Body of pancreas (tissue), 4 donors: ENCODE measurements at regions not wholly inside any gene's neighbourhood (a gene's known extent, or its start where the extent isn't known, plus 50 kb on each side); places are given as distances from the start of the nearest gene placed in this dataset.
"Not testable (repeated sequence)": the region's sequence is repeated elsewhere in the genome, so short reads cannot be mapped to it uniquely, and the experiment has no call there.

Experiments
- ATAC-seq: fragments of 150-250 bp; one replicate; pipeline ENCODE4 v1.9.1; 2016
- DNase-seq, 4 donors: peaks; one replicate each; pipeline ENCODE4 v3.0.0-alpha.2; 2019
- H3K27ac ChIP-seq, 4 donors: fragments of 200-600 bp; sonication (generic); 1 replicate in 3 of 4; 2 replicates in 1 of 4; pipeline versions ENCODE4 v1.5.1 to v1.6.1; 2016 to 2019; ENCODE audit warnings: mild to moderate bottlenecking in 1 of 4, mixed read lengths in 1 of 4, moderate library complexity in 1 of 4
- H3K27me3 ChIP-seq, 2 donors: fragments of 200-600 bp; sonication (generic); one replicate each; pipeline ENCODE4 v1.6.0; 2016; ENCODE audit warnings: mild to moderate bottlenecking in 1 of 2
- H3K36me3 ChIP-seq, 2 donors: fragments of 200-600 bp; sonication (generic); replicated peaks in 1 of 2; 2 replicates each; pipeline ENCODE4 v1.5.1; 2016; ENCODE audit warnings: low read depth in 2 of 2; ENCODE audit not compliant: insufficient read depth in 1 of 2
- H3K4me1 ChIP-seq: fragments of 200-600 bp; sonication (generic); one replicate; pipeline ENCODE4 v1.6.0; 2016
- H3K4me3 ChIP-seq, 2 donors: fragments of 200-600 bp; sonication (generic); 1 replicate in 1 of 2; 2 replicates in 1 of 2; pipeline ENCODE4 v1.5.1; 2016 to 2019
- H3K9me3 ChIP-seq, 3 donors: fragments of 200-600 bp; sonication (generic); 1 replicate in 2 of 3; 2 replicates in 1 of 3; pipeline ENCODE4 v1.5.1; 2016
- POLR2A ChIP-seq, 3 donors: fragments of 450-650 bp; IDR thresholded peaks; one replicate each; pipeline ENCODE4 v1.6.1; 2016; ENCODE audit warnings: antibody characterized with exemption in 3 of 3, mild to moderate bottlenecking in 2 of 3
- WGBS, 2 donors: methylation state at CpG; one replicate each; pipeline ENCODE4 v1.1.5; 2017; 5-methylcytosine and 5-hydroxymethylcytosine counted together
- intact Hi-C: fragments of 100-400 bp; cut with DNase I; formaldehyde crosslinking; loops from one replicate; pipeline ENCODE4 v1.15.1; 2023
- TF ChIP-seq, protein P1 (sequence below), 7 experiments: fragments of 450-650 bp in 4 of 7; fragments of 200-600 bp in 3 of 7; sonication (generic) in 3 of 7; IDR thresholded peaks; one replicate each; pipeline ENCODE4 v1.5.1; 2016 to 2019; ENCODE audit warnings: antibody characterized with exemption in 7 of 7

DNA sequence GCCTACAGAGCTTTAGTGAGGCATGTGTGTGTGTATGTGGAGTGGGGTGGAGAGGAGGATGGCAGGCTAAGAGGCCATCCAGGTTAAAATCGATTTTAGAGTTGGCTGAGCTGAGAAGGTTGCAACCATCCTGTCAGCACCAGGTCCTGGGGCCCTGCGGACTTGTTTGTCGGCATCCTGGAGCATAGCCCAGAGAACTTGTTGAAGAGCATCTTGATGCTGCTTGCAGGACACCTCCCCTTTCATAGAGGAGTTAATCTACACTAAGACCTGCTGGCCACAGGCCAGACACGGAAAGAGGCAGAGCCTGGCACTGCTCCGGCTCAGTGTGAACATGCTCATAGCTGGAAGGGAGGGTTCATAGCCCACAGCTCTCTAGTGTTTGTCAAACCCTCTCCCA lies 72.1 kb upstream of the RGPD5 start:
- Histone ChIP-seq H3K4me3 (no peak overlapping the region), H3K27me3 (no peaks in the 10 kb centered on the region), H3K9me3 (no peaks in the 10 kb centered on the region), H3K36me3 (no peaks in the 10 kb centered on the region), H3K4me1 (peaks cover 4% of the 10 kb centered on the region), H3K27ac (no peak overlapping the region)
- DNase-seq (peak; percentile 17 to 59 (median 38)), ATAC-seq (peak; percentile 51)
- WGBS, 2 donors: 27 to 35% methylated on average over 5 of the region's 5 CpGs
- TF ChIP-seq POLR2A (IDR thresholded peaks at IDR 0.05): no peak
- TF ChIP-seq, protein P1, sequence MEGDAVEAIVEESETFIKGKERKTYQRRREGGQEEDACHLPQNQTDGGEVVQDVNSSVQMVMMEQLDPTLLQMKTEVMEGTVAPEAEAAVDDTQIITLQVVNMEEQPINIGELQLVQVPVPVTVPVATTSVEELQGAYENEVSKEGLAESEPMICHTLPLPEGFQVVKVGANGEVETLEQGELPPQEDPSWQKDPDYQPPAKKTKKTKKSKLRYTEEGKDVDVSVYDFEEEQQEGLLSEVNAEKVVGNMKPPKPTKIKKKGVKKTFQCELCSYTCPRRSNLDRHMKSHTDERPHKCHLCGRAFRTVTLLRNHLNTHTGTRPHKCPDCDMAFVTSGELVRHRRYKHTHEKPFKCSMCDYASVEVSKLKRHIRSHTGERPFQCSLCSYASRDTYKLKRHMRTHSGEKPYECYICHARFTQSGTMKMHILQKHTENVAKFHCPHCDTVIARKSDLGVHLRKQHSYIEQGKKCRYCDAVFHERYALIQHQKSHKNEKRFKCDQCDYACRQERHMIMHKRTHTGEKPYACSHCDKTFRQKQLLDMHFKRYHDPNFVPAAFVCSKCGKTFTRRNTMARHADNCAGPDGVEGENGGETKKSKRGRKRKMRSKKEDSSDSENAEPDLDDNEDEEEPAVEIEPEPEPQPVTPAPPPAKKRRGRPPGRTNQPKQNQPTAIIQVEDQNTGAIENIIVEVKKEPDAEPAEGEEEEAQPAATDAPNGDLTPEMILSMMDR (IDR thresholded peaks at IDR 0.05): no peak
- intact Hi-C loops: no loop called here

DNA sequence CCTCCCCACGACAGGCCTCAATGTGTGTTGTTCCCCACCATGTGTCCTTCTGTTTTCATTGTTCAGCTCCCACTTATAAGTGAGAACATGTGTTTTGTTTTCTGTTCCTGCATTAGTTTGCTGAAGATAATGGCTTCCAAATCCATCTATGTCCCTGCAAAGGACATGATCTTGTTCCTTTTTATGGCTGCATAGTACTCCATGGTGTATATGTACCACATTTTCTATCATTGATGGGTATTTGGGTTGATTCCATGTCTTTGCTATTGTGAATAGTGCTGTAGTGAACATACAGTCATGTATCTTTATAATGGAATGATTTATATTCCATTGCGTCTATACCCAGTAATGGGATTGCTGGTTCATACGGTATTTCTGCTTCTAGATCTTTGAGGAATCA lies 71.5 kb upstream of the RGPD5 start:
- H3K9me3 ChIP-seq, H3K4me1 ChIP-seq, H3K27ac ChIP-seq, H3K4me3 ChIP-seq, ATAC-seq, DNase-seq, H3K27me3 ChIP-seq, H3K36me3 ChIP-seq, intact Hi-C loops: not testable (repeated sequence)
- 83 to 87% methylated on average over 3 of the region's 3 CpGs for WGBS, 2 donors

DNA sequence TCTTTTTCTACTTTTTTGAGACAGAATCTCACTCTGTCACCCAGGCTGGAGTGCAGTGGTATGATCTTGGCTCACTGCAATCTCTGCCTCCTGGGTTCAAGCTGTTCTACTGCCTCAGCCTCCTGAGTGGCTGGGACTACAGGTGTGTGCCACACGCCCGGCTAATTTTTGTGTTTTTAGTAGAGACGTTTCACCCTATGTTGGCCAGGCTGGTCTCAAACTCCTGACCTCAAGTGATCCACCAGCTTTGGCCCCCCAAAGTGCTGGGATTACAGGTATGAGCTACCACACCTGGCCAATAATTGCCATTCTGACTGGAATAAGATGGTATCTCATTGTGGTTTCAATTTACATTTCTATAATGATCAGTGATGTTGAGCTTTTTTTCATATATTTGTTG lies 71.0 kb upstream of the RGPD5 start:
- WGBS, 2 donors: 91 to 96% methylated on average over 3 of the region's 3 CpGs
- intact Hi-C loops, H3K9me3 ChIP-seq, H3K27ac ChIP-seq, ATAC-seq, H3K4me1 ChIP-seq, H3K27me3 ChIP-seq, DNase-seq, H3K4me3 ChIP-seq, H3K36me3 ChIP-seq: not testable (repeated sequence)

DNA sequence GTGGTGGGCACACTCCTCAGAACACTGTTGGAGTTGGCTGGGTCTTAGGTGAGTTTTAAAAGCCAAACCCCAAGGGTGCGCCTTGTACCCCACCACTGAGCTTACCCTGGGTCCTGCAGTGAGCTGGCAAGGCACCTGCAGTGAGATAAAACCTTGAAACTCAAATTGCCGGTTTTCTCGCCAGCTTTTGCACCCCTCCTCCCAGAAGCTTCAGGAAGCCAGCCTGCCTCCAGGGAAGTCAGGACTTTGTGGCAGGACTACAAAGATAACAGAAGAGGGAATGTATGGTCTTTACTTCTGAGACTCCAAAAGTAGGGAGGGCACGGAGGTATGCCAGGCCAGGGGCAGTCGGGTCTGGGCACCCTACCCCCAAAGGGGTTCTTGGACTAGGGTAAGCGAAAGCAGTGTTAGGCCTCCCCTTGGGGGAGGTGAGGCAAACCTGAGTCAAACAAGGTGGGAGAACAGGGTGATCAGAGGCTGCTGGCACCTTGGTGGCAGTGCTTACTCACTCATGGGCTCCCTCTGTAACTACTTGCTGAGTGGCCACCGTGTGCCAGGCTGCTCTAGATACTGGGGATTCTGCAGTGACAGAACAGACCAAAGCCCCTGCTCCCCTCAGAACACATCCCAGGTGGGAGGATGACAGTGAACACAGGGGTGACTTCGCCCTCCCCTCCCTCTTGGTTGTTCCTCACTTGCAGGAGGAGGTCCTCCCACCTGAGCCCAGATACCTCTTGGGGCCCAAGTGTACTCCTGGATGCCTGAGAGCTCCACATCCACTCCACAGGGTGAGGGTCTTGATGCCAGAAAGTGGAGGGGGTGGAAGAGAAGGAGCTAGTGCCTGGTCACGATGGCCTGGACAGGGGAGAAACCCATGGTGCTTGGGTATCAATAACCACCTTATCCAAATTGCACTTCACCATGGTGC lies 69.3 kb upstream of the RGPD5 start:
- DNase-seq: no peak
- H3K4me1 ChIP-seq: peaks cover 4% of the 10 kb centered on the region
- 76 to 83% methylated on average over 8 to 9 of the region's 9 CpGs for WGBS, 2 donors
- H3K9me3 ChIP-seq: no peaks in the 10 kb centered on the region
- TF ChIP-seq, protein P1 (IDR thresholded peaks at IDR 0.05): no peak
- no peak for TF ChIP-seq POLR2A (IDR thresholded peaks at IDR 0.05)
- no peaks in the 10 kb centered on the region for H3K27me3 ChIP-seq
- H3K27ac ChIP-seq: no peak overlapping the region
- ATAC-seq: no peak
- intact Hi-C loops: no loop called here
- H3K4me3 ChIP-seq: no peak overlapping the region
- H3K36me3 ChIP-seq: no peaks in the 10 kb centered on the region

DNA sequence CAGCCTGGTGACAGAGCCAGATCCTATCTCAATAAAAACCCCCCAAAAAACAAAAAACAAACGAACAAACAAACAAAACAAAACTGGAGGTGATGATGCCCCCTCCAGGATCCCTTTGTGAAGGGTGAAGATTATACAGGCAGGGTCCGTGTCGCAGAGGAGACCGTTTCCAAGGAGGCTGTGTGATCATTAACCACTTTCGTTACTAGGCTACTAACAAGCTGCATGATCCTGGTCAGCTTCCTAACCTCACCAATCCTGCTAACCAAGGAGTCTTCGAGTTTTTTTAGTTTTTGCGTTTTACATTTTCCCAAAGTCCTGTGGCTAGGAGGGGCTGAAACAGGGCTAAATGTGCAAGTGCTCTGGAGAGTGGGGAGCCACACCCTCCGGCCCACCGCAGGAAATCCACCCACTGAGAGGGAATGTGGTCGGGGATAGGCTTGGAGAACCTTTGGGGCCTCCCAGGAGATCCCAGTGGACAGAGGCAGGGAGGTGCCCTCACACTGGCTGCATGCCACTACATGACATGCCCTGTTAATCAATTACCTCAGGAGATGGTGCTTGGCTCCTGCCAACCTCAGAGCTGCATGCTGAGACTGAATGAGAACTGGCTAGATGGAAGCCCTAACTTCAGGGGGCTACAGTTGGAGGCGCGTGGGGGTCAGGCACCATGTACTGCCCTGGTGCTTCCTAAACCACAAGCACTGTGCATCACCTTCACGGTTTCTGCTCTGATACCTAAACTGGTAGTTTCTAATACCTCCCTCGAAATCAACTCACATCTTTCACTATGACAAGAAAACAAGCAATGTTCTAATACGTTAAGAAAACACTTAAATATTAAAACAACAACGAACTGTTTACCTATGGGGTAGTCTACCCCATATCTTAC lies 67.5 kb upstream of the RGPD5 start:
- TF ChIP-seq POLR2A (IDR thresholded peaks at IDR 0.05): no peak
- TF ChIP-seq, protein P1 (IDR thresholded peaks at IDR 0.05): no peak
- Histone ChIP-seq H3K9me3 (no peaks in the 10 kb centered on the region), H3K27ac (no peak overlapping the region), H3K4me3 (no peak overlapping the region), H3K4me1 (peaks cover 4% of the 10 kb centered on the region), H3K27me3 (no peaks in the 10 kb centered on the region), H3K36me3 (no peaks in the 10 kb centered on the region)
- intact Hi-C loops: no loop called here
- WGBS, 2 donors: 39 to 51% methylated on average over 16 of the region's 16 CpGs
- peak; percentile 18 to 47 (median 30) for DNase-seq
- ATAC-seq: peak; percentile 52
